Naive thymus-derived CD4-positive, alpha-beta T cell (primary cell): ENCODE measurements at regions not wholly inside any gene's neighbourhood (a gene's known extent, or its start where the extent isn't known, plus 50 kb on each side); places are given as distances from the start of the nearest gene placed in this dataset.

Source experiments
- ATAC-seq: fragments of 150-1000 bp; cut with Tn5 transposase; 2 replicates; pipeline ENCODE4 v1.10.0; 2021; ENCODE audit warnings: mild to moderate bottlenecking, moderate library complexity
- CTCF ChIA-PET: fragments of 350-600 bp; sonication (Branson Sonifier 250); formaldehyde crosslinking; loops from one replicate; lab custom pipeline; 2021; ENCODE audit warnings: antibody characterized with exemption; lab: Charles Lee
- POLR2A ChIA-PET: fragments of 350-600 bp; sonication (Branson Sonifier 250); formaldehyde crosslinking; loops from one replicate; lab custom pipeline; 2021; ENCODE audit warnings: antibody characterized with exemption, inconsistent platforms; lab: Charles Lee
- DNase-seq, 9 donors: peaks; one replicate each; pipeline versions ENCODE4 v3.0.0 to v3.0.0-alpha.2; 2020 to 2022; ENCODE audit warnings: mixed read lengths in 1 of 9
- H3K27ac ChIP-seq: one replicate; pipeline ENCODE4 v1.7.0; 2013; ENCODE audit warnings: mild to moderate bottlenecking, low read depth, low read length, moderate library complexity
- H3K27me3 ChIP-seq, 2 donors: one replicate each; pipeline ENCODE4 v1.7.0; 2013; ENCODE audit warnings: low read length in 2 of 2, mild to moderate bottlenecking in 2 of 2, moderate library complexity in 2 of 2; ENCODE audit not compliant: control insufficient read depth in 2 of 2, insufficient read depth in 2 of 2
- H3K36me3 ChIP-seq, 3 experiments: 1 replicate in 2 of 3; 2 replicates in 1 of 3; pipeline ENCODE4 v1.7.0; 2013; ENCODE audit warnings: low read length in 3 of 3, mild to moderate bottlenecking in 3 of 3, moderate library complexity in 1 of 3; ENCODE audit not compliant: insufficient read depth in 3 of 3, control insufficient read depth in 2 of 3
- H3K4me1 ChIP-seq, 2 donors: one replicate each; pipeline ENCODE4 v1.7.0; 2013; ENCODE audit warnings: low read length in 2 of 2, mild to moderate bottlenecking in 2 of 2, moderate library complexity in 1 of 2; ENCODE audit not compliant: control insufficient read depth in 2 of 2, insufficient read depth in 2 of 2
- H3K4me3 ChIP-seq: 2 replicates; pipeline ENCODE4 v1.7.0; 2013; ENCODE audit warnings: mild to moderate bottlenecking, low read length
- H3K9me3 ChIP-seq, 3 experiments: 1 replicate in 2 of 3; 2 replicates in 1 of 3; pipeline ENCODE4 v1.7.0; 2013; ENCODE audit warnings: low read length in 3 of 3; ENCODE audit not compliant: control insufficient read depth in 2 of 3
- H3K27ac Mint-ChIP-seq, 9 donors: one replicate each; pipeline ENCODE4 v1.8.0; 2020 to 2022; ENCODE audit warnings: mixed read lengths in 9 of 9, mild to moderate bottlenecking in 8 of 9, moderate library complexity in 5 of 9, inconsistent platforms in 2 of 9
- H3K27me3 Mint-ChIP-seq, 5 donors: one replicate each; pipeline ENCODE4 v1.8.0; 2021 to 2022; ENCODE audit warnings: mixed read lengths in 5 of 5, mild to moderate bottlenecking in 1 of 5
- H3K36me3 Mint-ChIP-seq, 5 donors: one replicate each; pipeline ENCODE4 v1.8.0; 2020 to 2022; ENCODE audit warnings: mixed read lengths in 5 of 5, mild to moderate bottlenecking in 3 of 5, inconsistent platforms in 1 of 5
- H3K4me1 Mint-ChIP-seq, 7 donors: one replicate each; pipeline ENCODE4 v1.8.0; 2020 to 2022; ENCODE audit warnings: mixed read lengths in 7 of 7, mild to moderate bottlenecking in 3 of 7, inconsistent platforms in 1 of 7
- H3K4me3 Mint-ChIP-seq, 10 donors: one replicate each; pipeline ENCODE4 v1.8.0; 2020 to 2022; ENCODE audit warnings: mild to moderate bottlenecking in 10 of 10, mixed read lengths in 10 of 10, moderate library complexity in 6 of 10, inconsistent platforms in 2 of 10
- H3K9me3 Mint-ChIP-seq, 11 donors: one replicate each; pipeline ENCODE4 v1.8.0; 2020 to 2022; ENCODE audit warnings: mixed read lengths in 11 of 11, mild to moderate bottlenecking in 4 of 11, inconsistent platforms in 1 of 11, moderate library complexity in 1 of 11
- intact Hi-C, 2 donors: fragments of 100-400 bp; cut with micrococcal nuclease; formaldehyde crosslinking; loops; one replicate each; pipeline ENCODE4 v1.15.1; 2023

DNA sequence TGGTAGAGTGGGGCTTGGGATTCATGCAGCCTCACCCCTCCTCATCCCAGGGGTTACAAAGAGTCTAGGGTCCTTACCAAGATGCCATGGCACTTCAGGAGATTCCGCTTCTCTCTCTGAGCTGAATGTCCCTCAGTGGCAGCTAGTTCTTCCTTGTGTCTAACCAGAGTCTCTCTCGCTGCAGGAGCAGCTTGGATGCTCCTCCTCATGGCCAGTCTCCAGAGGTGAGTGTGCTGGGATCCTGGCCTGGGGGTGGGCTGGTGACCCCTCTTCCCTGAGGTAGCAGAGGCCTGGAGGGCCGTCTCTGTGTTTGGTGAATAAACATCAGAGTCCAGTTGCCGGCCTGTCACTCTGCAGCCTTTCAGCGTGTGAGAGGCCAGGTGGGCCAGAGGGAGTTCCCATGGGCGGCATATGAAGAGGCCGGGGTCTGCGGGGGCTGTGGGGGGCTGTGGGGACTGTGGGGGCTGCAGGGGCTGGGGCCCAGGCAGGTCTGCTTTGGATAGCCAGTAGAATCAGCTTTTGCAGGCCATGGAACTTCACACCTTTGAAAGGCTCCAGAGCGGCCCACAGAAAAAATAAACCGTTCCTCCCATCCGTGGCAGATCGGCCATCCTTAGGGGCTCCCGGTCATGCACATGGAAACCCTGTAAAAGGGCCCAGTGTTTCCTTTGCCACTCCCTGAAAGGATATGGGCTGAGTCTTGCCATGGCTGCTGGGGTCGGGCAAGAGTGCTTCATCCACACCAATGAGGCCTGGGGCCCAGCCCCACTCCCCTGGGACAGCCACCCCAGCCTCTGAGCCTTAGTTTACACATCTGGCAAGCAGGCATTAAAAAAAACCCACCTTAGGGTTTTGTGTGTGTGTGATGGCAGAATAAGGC lies 256.4 kb downstream of the FOXD2 start:
- DNase-seq, result no peak
- H3K27ac Mint-ChIP-seq, result no peak overlapping the region
- H3K9me3 ChIP-seq, result no peaks in the 10 kb centered on the region
- no peaks in the 10 kb centered on the region for H3K36me3 ChIP-seq
- no peaks in the 10 kb centered on the region for H3K36me3 Mint-ChIP-seq
- ATAC-seq, result no peak
- H3K4me1 ChIP-seq, result no peaks in the 10 kb centered on the region
- ChIA-PET POLR2A (interaction anchor here (0.6 kb wide), 1 partner anchor 10 kb away, joined by 3 read pairs; no protein-coding TSS in a partner anchor), CTCF (no interaction called here)
- H3K4me1 Mint-ChIP-seq, result peaks cover 0 to 1% (median 0%) of the 10 kb centered on the region in 7 donors
- peaks cover 0 to 3% (median 0%) of the 10 kb centered on the region in 11 donors for H3K9me3 Mint-ChIP-seq
- H3K4me3 Mint-ChIP-seq, result no peak overlapping the region
- no peak overlapping the region for H3K27ac ChIP-seq
- no peaks in the 10 kb centered on the region for H3K27me3 ChIP-seq
- H3K27me3 Mint-ChIP-seq, result peaks cover 0 to 17% (median 15%) of the 10 kb centered on the region in 5 donors
- intact Hi-C loops, result no loop called here
- no peak overlapping the region for H3K4me3 ChIP-seq

DNA sequence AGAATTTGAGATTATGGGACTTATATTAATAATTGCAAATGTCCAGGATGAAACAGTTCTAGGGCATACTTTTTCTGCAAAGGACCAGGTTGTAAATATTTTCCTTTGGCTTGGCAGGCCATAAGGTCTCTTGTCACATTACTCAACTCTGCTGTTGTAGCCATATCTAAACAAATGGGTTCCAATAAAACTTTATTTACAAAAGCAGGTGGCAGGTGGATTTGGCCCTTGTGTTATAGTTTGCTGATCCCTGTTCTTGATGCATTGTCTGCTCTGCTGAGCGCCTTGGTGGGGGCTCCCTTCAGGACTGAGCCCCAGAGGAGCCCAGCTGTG lies 258.5 kb downstream of the FOXD2 start:
- no peaks in the 10 kb centered on the region for H3K36me3 Mint-ChIP-seq
- ATAC-seq (no peak), DNase-seq (no peak)
- peaks cover 0 to 8% (median 4%) of the 10 kb centered on the region in 5 donors for H3K27me3 Mint-ChIP-seq
- Histone ChIP-seq H3K27ac (no peak overlapping the region), H3K4me3 (no peak overlapping the region), H3K36me3 (no peaks in the 10 kb centered on the region), H3K27me3 (no peaks in the 10 kb centered on the region), H3K4me1 (no peaks in the 10 kb centered on the region), H3K9me3 (no peaks in the 10 kb centered on the region)
- peaks cover 0 to 1% (median 0%) of the 10 kb centered on the region in 11 donors for H3K9me3 Mint-ChIP-seq
- CTCF ChIA-PET, result no interaction called here
- POLR2A ChIA-PET, result no interaction called here
- peaks cover 0 to 3% (median 0%) of the 10 kb centered on the region in 7 donors for H3K4me1 Mint-ChIP-seq
- H3K27ac Mint-ChIP-seq, result no peak overlapping the region
- H3K4me3 Mint-ChIP-seq, result no peak overlapping the region
- intact Hi-C loops, result no loop called here

DNA sequence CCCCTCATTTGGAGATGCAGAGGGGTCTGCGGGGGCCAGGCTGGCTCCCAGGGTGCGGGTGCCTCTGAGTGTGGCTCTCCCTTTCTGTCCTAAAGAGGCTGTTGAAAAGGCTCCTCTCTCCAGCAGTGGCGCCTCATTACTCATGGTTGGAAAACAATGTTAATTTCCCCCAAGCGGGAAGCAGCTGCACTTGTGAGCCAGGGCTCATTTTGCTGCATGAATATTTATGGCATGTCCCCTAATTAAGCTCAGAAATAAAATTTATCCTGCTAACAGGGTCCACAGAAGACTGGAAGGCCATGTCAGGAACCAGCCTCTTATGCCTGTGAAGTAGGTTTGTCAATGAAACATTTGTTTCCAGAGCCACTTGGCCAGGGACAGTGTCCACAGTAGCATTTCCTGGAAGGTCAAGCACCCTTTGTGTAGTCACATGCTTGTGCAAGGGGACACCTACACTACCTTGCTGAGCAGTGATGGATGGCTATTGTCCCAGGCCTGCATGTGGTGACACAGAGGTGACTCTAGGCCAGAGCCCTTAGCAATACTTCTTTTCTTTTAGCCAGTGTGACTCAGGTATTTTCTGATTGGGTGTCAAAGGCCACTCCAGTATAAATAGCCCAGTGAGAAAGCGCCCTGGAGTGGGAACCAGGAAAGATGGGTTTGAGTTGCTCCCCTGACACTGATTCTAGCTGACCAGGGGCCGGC lies 259.0 kb downstream of the FOXD2 start:
- no peaks in the 10 kb centered on the region for H3K36me3 ChIP-seq
- Mint-ChIP-seq H3K27ac (no peak overlapping the region), H3K27me3 (peaks cover 0 to 3% (median under 1%) of the 10 kb centered on the region in 5 donors), H3K4me3 (no peak overlapping the region), H3K36me3 (no peaks in the 10 kb centered on the region), H3K9me3 (no peaks in the 10 kb centered on the region), H3K4me1 (peaks cover 0 to 3% (median 0%) of the 10 kb centered on the region in 7 donors)
- ChIA-PET CTCF (no interaction called here), POLR2A (no interaction called here)
- H3K27me3 ChIP-seq, result no peaks in the 10 kb centered on the region
- no peak for ATAC-seq
- H3K27ac ChIP-seq, result no peak overlapping the region
- no peaks in the 10 kb centered on the region for H3K9me3 ChIP-seq
- no peak overlapping the region for H3K4me3 ChIP-seq
- DNase-seq, result no peak
- intact Hi-C loops, result no loop called here
- H3K4me1 ChIP-seq, result no peaks in the 10 kb centered on the region

DNA sequence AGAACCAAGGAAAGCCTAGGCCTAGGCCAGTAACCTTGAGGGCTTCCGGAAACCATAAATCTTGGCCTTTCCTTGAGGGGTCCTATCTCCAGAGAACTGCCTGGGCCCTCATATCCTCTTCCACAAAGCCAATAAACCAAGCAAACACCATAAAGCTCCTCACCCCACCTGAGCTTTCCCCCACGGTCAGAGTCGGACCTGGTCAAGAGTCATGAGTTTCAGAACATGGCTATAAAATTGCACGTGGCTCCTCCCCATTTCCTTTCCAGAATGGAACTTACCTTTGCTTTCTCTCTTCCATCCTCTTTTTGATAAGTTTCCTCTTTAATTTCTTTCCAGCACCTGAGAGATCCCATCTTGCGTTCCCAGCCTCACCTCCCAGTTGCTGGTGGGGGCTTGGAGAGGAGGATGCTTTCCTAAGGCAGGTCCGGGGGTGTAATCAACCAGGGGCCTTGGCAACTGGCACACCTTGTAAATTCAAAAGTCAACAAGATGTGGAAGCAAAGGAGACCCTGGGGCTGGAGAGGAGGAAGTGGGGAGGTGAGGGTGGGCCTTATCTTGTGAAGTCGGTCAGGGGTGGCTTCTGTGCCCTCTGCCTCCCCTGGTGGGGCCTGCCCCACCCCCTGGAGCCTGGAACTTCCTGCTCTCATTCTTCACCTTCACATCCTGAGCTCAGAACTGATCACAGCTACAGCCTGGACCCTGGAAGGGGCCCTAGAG lies 259.9 kb downstream of the FOXD2 start:
- H3K4me1 Mint-ChIP-seq, result peaks cover 0 to 3% (median 0%) of the 10 kb centered on the region in 7 donors
- no peaks in the 10 kb centered on the region for H3K36me3 Mint-ChIP-seq
- no peaks in the 10 kb centered on the region for H3K27me3 ChIP-seq
- no peak for DNase-seq
- no peaks in the 10 kb centered on the region for H3K36me3 ChIP-seq
- H3K27me3 Mint-ChIP-seq, result peaks cover 0 to 5% (median 0%) of the 10 kb centered on the region in 5 donors
- no peak for ATAC-seq
- intact Hi-C loops, result no loop called here
- H3K9me3 Mint-ChIP-seq, result no peaks in the 10 kb centered on the region
- H3K27ac Mint-ChIP-seq, result no peak overlapping the region
- no peaks in the 10 kb centered on the region for H3K4me1 ChIP-seq
- H3K4me3 Mint-ChIP-seq, result no peak overlapping the region
- ChIA-PET CTCF (no interaction called here), POLR2A (no interaction called here)
- no peak overlapping the region for H3K27ac ChIP-seq
- H3K4me3 ChIP-seq, result no peak overlapping the region
- H3K9me3 ChIP-seq, result no peaks in the 10 kb centered on the region

DNA sequence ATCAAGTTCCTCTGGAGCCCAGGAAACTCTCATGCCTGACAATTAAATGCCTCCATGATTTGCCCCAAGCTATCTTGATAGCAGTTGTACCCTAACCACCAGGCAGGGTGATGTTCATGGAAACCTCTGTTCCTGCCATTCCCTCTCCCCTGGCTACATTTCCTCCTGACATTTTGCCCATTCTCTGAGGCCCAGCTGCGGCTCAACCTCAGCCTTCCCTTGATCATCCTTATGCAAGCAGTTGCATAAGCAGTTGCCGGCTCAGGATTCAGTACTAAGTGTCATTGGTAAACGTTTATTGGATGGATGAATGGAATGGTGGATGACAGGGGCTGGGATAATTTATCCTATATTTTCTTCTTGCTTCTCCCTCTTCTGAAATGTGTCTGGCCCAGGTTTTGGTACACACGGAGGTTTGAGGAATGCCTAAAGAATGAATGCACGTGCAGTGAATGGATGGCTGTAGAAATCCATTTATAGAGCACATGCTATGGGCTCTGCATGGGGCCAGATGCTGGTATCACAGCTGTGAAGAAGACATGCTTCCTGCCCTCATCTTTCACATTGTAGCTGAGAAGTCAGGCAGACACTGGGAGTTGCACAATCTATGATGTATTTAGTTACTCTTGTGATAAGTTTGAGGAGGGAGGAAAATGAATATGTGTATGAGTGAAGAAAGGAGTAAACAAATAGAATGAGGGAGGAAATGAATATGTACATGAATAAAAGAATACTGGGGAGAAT lies 261.8 kb downstream of the FOXD2 start:
- no peak for ATAC-seq
- Histone ChIP-seq H3K27ac (no peak overlapping the region), H3K4me1 (no peaks in the 10 kb centered on the region), H3K36me3 (no peaks in the 10 kb centered on the region), H3K27me3 (no peaks in the 10 kb centered on the region), H3K4me3 (no peak overlapping the region), H3K9me3 (no peaks in the 10 kb centered on the region)
- ChIA-PET CTCF (no interaction called here), POLR2A (no interaction called here)
- intact Hi-C loops, result no loop called here
- Mint-ChIP-seq H3K9me3 (no peaks in the 10 kb centered on the region), H3K27me3 (peaks cover 0 to 13% (median 4%) of the 10 kb centered on the region in 5 donors), H3K4me1 (peaks cover 0 to 3% (median 0%) of the 10 kb centered on the region in 7 donors), H3K4me3 (no peak overlapping the region), H3K36me3 (no peaks in the 10 kb centered on the region), H3K27ac (no peak overlapping the region)
- DNase-seq, result no peak

DNA sequence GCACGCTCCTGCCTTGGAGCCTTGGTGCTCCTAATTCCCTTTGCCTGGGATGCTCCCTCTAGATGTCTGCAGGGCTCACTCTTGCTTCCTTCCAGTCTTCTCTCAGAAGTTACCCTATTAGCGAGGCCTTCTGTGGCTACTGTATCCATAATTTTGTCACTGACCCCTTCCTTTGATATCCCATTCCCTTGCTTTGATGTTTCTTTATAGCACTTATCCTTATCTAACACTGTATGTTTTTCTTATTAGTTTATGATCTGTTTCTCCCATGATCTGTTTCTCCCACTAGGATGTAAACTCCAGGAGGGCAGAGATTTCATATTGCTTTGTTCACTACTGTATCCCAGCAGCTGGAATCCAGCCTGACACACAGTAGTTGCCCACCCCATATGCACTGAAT lies 263.4 kb downstream of the FOXD2 start:
- intact Hi-C loops, result no loop called here
- DNase-seq (no peak), ATAC-seq (no peak)
- CTCF ChIA-PET, result no interaction called here
- no peaks in the 10 kb centered on the region for H3K9me3 ChIP-seq
- H3K36me3 Mint-ChIP-seq, result no peaks in the 10 kb centered on the region
- POLR2A ChIA-PET, result no interaction called here
- H3K27ac ChIP-seq, result no peak overlapping the region
- H3K27ac Mint-ChIP-seq, result no peak overlapping the region
- no peak overlapping the region for H3K4me3 Mint-ChIP-seq
- H3K9me3 Mint-ChIP-seq, result no peaks in the 10 kb centered on the region
- H3K27me3 Mint-ChIP-seq, result peaks cover 9 to 23% (median 17%) of the 10 kb centered on the region in 5 donors
- no peaks in the 10 kb centered on the region for H3K4me1 ChIP-seq
- no peak overlapping the region for H3K4me3 ChIP-seq
- H3K36me3 ChIP-seq, result no peaks in the 10 kb centered on the region
- H3K4me1 Mint-ChIP-seq, result peaks cover 0 to 3% (median 0%) of the 10 kb centered on the region in 7 donors
- H3K27me3 ChIP-seq, result no peaks in the 10 kb centered on the region
